Neural cell (in vitro differentiated cells): ENCODE measurements at regions not wholly inside any gene's neighbourhood (a gene's known extent, or its start where the extent isn't known, plus 50 kb on each side); places are given as distances from the start of the nearest gene placed in this dataset.

Source experiments
- H2AFZ ChIP-seq: fragments of 200-600, 300-800 bp; sonication (generic), shearing (Covaris generic); 2 replicates; pipeline ENCODE4 v1.6.0; 2014; ENCODE audit warnings: low read depth, mild to moderate bottlenecking, antibody characterized with exemption, low read length, moderate library complexity
- H3F3A ChIP-seq: fragments of 200-600 bp; shearing (Covaris generic); 2 replicates; pipeline ENCODE4 v1.6.1; 2016; ENCODE audit warnings: mild to moderate bottlenecking, moderate library complexity, mixed read lengths, antibody characterized with exemption, low read length; ENCODE audit not compliant: insufficient read depth, poor library complexity, severe bottlenecking
- H3K27ac ChIP-seq: fragments of 200-600, 300-800 bp; sonication (generic), shearing (Covaris generic); 2 replicates; pipeline ENCODE4 v1.5.1; 2014; ENCODE audit warnings: mild to moderate bottlenecking, low read length, moderate library complexity
- H3K27me3 ChIP-seq: fragments of 300-800, 200-600 bp; sonication (generic), shearing (Covaris generic); 2 replicates; pipeline ENCODE4 v1.6.0; 2014; ENCODE audit warnings: mild to moderate bottlenecking, low read depth, low read length, moderate library complexity; ENCODE audit not compliant: insufficient read depth
- H3K36me3 ChIP-seq: fragments of 300-800, 200-600 bp; sonication (generic), shearing (Covaris generic); 2 replicates; pipeline ENCODE4 v1.5.1; 2014; ENCODE audit warnings: mild to moderate bottlenecking, antibody characterized with exemption, low read length, moderate library complexity; ENCODE audit not compliant: insufficient read depth
- H3K4me2 ChIP-seq: fragments of 300-800, 200-600 bp; sonication (generic), shearing (Covaris generic); 2 replicates; pipeline ENCODE4 v1.6.0; 2014; ENCODE audit warnings: mild to moderate bottlenecking, low read length
- H3K4me3 ChIP-seq: fragments of 300-800, 200-600 bp; sonication (generic), shearing (Covaris generic); 2 replicates; pipeline ENCODE4 v1.5.1; 2014; ENCODE audit warnings: mild to moderate bottlenecking, low read length, moderate library complexity
- H3K79me2 ChIP-seq: fragments of 200-600 bp; shearing (Covaris generic); replicated peaks from 2 replicates; pipeline ENCODE4 v1.6.0; 2014; ENCODE audit warnings: mild to moderate bottlenecking, low read length, moderate library complexity; ENCODE audit not compliant: insufficient read depth
- H3K9ac ChIP-seq: fragments of 300-800, 200-600 bp; sonication (generic), shearing (Covaris generic); 2 replicates; pipeline ENCODE4 v1.6.1; 2016; ENCODE audit warnings: mild to moderate bottlenecking, low read length, mixed read lengths
- H3K9me2 ChIP-seq: fragments of 200-600 bp; shearing (Covaris generic); 2 replicates; pipeline ENCODE4 v1.6.1; 2016; ENCODE audit warnings: mild to moderate bottlenecking, low read length, mixed read lengths; ENCODE audit not compliant: insufficient read depth
- H3K9me3 ChIP-seq: fragments of 200-600, 300-800 bp; sonication (generic), shearing (Covaris generic); 2 replicates; pipeline ENCODE4 v1.6.1; 2016; ENCODE audit warnings: mild to moderate bottlenecking, mixed run types, low read length, moderate library complexity, mixed read lengths
- H4K20me1 ChIP-seq: fragments of 200-600 bp; shearing (Covaris generic); 2 replicates; pipeline ENCODE4 v1.6.1; 2016; ENCODE audit warnings: mild to moderate bottlenecking, mixed run types; ENCODE audit not compliant: insufficient read depth
- EP300 ChIP-seq: fragments of 450-650 bp; conservative IDR thresholded peaks from 2 replicates; pipeline ENCODE4 v1.6.1; 2014; ENCODE audit warnings: antibody characterized with exemption, mild to moderate bottlenecking, moderate library complexity; ENCODE audit not compliant: poor library complexity, severe bottlenecking
- EZH2 ChIP-seq: fragments of 200-600, 300-800 bp; shearing (Covaris generic), sonication (generic); IDR thresholded peaks from 2 replicates; pipeline ENCODE4 v1.6.1; 2014; ENCODE audit warnings: antibody characterized with exemption, low read length, borderline replicate concordance, mild to moderate bottlenecking; ENCODE audit not compliant: insufficient read depth, poor library complexity, severe bottlenecking
- MXI1 ChIP-seq: fragments of 450-650 bp; conservative IDR thresholded peaks from 2 replicates; pipeline ENCODE4 v1.6.1; 2014; ENCODE audit warnings: antibody characterized with exemption, mild to moderate bottlenecking; ENCODE audit not compliant: poor library complexity, severe bottlenecking
- POLR2AphosphoS5 ChIP-seq: IDR thresholded peaks from 2 replicates; pipeline ENCODE4 v1.6.1; 2012
- RAD21 ChIP-seq: fragments of 450-650 bp; conservative IDR thresholded peaks from 2 replicates; pipeline ENCODE4 v1.6.1; 2014; ENCODE audit warnings: antibody characterized with exemption, mild to moderate bottlenecking, moderate library complexity
- REST ChIP-seq: IDR thresholded peaks from 2 replicates; pipeline ENCODE4 v1.6.1; 2012; ENCODE audit warnings: borderline replicate concordance
- SMC3 ChIP-seq: fragments of 450-650 bp; conservative IDR thresholded peaks from 2 replicates; pipeline ENCODE4 v1.6.1; 2014; ENCODE audit warnings: antibody characterized with exemption, mild to moderate bottlenecking, moderate library complexity; ENCODE audit not compliant: poor library complexity
- TAF1 ChIP-seq: IDR thresholded peaks from 2 replicates; pipeline ENCODE4 v1.6.1; 2012; ENCODE audit warnings: low read depth
- TF ChIP-seq, protein P1 (sequence below): fragments of 450-650 bp; IDR thresholded peaks from 2 replicates; pipeline ENCODE4 v1.5.1; 2014; ENCODE audit warnings: antibody characterized with exemption, mild to moderate bottlenecking, moderate library complexity; ENCODE audit not compliant: poor library complexity, severe bottlenecking

GRCh38 chr2:226179010-226179409, 620.6 kb downstream of the IRS1 start:
- Histone ChIP-seq H3K36me3 (no peaks in the 10 kb centered on the region), H2AFZ (no peak overlapping the region), H3F3A (no peaks in the 10 kb centered on the region), H3K9ac (no peak overlapping the region), H3K4me3 (no peak overlapping the region), H3K79me2 (no peaks in the 10 kb centered on the region), H4K20me1 (no peaks in the 10 kb centered on the region), H3K27ac (no peak overlapping the region), H3K4me2 (no peak overlapping the region), H3K9me3 (no peaks in the 10 kb centered on the region), H3K27me3 (no peaks in the 10 kb centered on the region), H3K9me2 (no peaks in the 10 kb centered on the region)
- TF ChIP-seq SMC3 (no peak), RAD21 (no peak), TAF1 (no peak), EP300 (no peak), POLR2AphosphoS5 (no peak), REST (no peak), EZH2 (no peak), MXI1 (no peak)
- TF ChIP-seq, protein P1, sequence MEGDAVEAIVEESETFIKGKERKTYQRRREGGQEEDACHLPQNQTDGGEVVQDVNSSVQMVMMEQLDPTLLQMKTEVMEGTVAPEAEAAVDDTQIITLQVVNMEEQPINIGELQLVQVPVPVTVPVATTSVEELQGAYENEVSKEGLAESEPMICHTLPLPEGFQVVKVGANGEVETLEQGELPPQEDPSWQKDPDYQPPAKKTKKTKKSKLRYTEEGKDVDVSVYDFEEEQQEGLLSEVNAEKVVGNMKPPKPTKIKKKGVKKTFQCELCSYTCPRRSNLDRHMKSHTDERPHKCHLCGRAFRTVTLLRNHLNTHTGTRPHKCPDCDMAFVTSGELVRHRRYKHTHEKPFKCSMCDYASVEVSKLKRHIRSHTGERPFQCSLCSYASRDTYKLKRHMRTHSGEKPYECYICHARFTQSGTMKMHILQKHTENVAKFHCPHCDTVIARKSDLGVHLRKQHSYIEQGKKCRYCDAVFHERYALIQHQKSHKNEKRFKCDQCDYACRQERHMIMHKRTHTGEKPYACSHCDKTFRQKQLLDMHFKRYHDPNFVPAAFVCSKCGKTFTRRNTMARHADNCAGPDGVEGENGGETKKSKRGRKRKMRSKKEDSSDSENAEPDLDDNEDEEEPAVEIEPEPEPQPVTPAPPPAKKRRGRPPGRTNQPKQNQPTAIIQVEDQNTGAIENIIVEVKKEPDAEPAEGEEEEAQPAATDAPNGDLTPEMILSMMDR = no peak

- no peaks in the 10 kb centered on the region for H3K27me3 ChIP-seq
- no peaks in the 10 kb centered on the region for H3K79me2 ChIP-seq
- no peak overlapping the region for H3K4me2 ChIP-seq
- H2AFZ ChIP-seq = no peak overlapping the region
- H3K9me3 ChIP-seq = no peaks in the 10 kb centered on the region
- H3K9me2 ChIP-seq = no peaks in the 10 kb centered on the region
- TF ChIP-seq REST (no peak), RAD21 (no peak), MXI1 (no peak), POLR2AphosphoS5 (no peak), SMC3 (no peak), EP300 (no peak), EZH2 (no peak), TAF1 (no peak)
- TF ChIP-seq, protein P1 = no peak
- H3K36me3 ChIP-seq = no peaks in the 10 kb centered on the region
- no peak overlapping the region for H3K9ac ChIP-seq
- H3K4me3 ChIP-seq = no peak overlapping the region
- no peak overlapping the region for H3K27ac ChIP-seq
- H4K20me1 ChIP-seq = no peaks in the 10 kb centered on the region
- H3F3A ChIP-seq = no peaks in the 10 kb centered on the region
These were observed 623.2 kb downstream of the IRS1 start for GRCh38 chr2:226176283-226176984.
